MCF 10A (cell line): ENCODE measurements at regions not wholly inside any gene's neighbourhood (a gene's known extent, or its start where the extent isn't known, plus 50 kb on each side); places are given as distances from the start of the nearest gene placed in this dataset.

Experiments used
- BruUV-seq: library from RNA; stranded (reverse); fragments of 400-500 nt; replicated peaks from 2 replicates; lab custom pipeline; 2021; lab: Mats Ljungman, UMichigan
- CTCF ChIA-PET: fragments of 300-600 bp; sonication (Branson Sonifier 250); formaldehyde crosslinking; extraction: SDS; loops from one replicate; lab custom pipeline; 2021; ENCODE audit warnings: antibody characterized with exemption, inconsistent platforms; lab: Yijun Ruan, JAX
- POLR2A ChIA-PET: fragments of 300-600, 350-650 bp; sonication (Branson Sonifier 250); formaldehyde crosslinking; extraction: SDS; loops from one replicate; lab custom pipeline; 2020; ENCODE audit warnings: antibody characterized with exemption, inconsistent platforms; lab: Yijun Ruan, JAX
- DNase-seq: peaks from one replicate; pipeline ENCODE4 v3.0.0-alpha.2; 2018; ENCODE audit not compliant: unreplicated experiment
- H3K27ac Mint-ChIP-seq: one replicate; pipeline ENCODE4 v1.8.0; 2022; ENCODE audit warnings: mild to moderate bottlenecking, low read depth, mixed read lengths; ENCODE audit not compliant: unreplicated experiment
- H3K27me3 Mint-ChIP-seq: one replicate; pipeline ENCODE4 v1.8.0; 2022; ENCODE audit warnings: mixed read lengths; ENCODE audit not compliant: insufficient read depth, unreplicated experiment
- H3K36me3 Mint-ChIP-seq: one replicate; pipeline ENCODE4 v1.8.0; 2022; ENCODE audit warnings: mild to moderate bottlenecking, moderate library complexity, mixed read lengths; ENCODE audit not compliant: insufficient read depth, unreplicated experiment
- H3K4me1 Mint-ChIP-seq: one replicate; pipeline ENCODE4 v1.8.0; 2022; ENCODE audit warnings: mixed read lengths; ENCODE audit not compliant: insufficient read depth, unreplicated experiment
- H3K4me3 Mint-ChIP-seq: one replicate; pipeline ENCODE4 v1.8.0; 2022; ENCODE audit warnings: mild to moderate bottlenecking, moderate library complexity, mixed read lengths; ENCODE audit not compliant: unreplicated experiment
- H3K9me3 Mint-ChIP-seq: one replicate; pipeline ENCODE4 v1.8.0; 2022; ENCODE audit warnings: mixed read lengths; ENCODE audit not compliant: unreplicated experiment
- intact Hi-C: fragments of 100-400 bp; cut with micrococcal nuclease; formaldehyde crosslinking; loops from 2 replicates; pipeline ENCODE4 v1.14.1; 2022
- TF ChIP-seq, protein P1 (sequence below): fragments of 200-600 bp; IDR thresholded peaks from one replicate; pipeline ENCODE4 v1.8.0; 2022; ENCODE audit warnings: antibody characterized with exemption, mild to moderate bottlenecking; ENCODE audit not compliant: unreplicated experiment

DNA sequence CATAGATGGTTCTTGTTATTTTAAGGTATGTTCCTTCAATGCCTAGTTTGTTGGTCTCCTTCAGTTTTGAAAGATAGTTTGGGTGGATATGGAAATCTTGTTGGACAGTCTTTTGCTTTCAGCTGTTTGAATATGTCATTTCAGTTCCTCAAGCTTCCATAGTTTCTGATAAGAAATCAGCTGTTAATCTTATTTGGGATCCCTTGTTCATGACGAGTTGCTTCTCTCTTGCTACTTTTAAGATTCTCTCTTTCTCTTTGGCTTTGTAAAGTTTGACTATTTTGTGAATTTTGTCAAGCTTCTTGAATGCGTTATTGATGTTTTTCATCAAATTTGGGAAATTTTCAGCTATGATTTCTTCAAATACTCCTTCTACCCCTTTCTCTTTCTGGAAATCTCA lies 129.5 kb downstream of the GNL3L start:
- DNase-seq, result no peak
- ChIA-PET CTCF (interaction anchor here (0.7 to 0.9 kb wide), 2 partner anchors 20 to 232 kb away, joined by 4 to 5 read pairs; no protein-coding TSS in a partner anchor), POLR2A (no interaction called here)
- TF ChIP-seq, protein P1, sequence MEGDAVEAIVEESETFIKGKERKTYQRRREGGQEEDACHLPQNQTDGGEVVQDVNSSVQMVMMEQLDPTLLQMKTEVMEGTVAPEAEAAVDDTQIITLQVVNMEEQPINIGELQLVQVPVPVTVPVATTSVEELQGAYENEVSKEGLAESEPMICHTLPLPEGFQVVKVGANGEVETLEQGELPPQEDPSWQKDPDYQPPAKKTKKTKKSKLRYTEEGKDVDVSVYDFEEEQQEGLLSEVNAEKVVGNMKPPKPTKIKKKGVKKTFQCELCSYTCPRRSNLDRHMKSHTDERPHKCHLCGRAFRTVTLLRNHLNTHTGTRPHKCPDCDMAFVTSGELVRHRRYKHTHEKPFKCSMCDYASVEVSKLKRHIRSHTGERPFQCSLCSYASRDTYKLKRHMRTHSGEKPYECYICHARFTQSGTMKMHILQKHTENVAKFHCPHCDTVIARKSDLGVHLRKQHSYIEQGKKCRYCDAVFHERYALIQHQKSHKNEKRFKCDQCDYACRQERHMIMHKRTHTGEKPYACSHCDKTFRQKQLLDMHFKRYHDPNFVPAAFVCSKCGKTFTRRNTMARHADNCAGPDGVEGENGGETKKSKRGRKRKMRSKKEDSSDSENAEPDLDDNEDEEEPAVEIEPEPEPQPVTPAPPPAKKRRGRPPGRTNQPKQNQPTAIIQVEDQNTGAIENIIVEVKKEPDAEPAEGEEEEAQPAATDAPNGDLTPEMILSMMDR, result no peak
- Mint-ChIP-seq H3K27ac (no peak overlapping the region), H3K27me3 (peaks cover 17% of the 10 kb centered on the region), H3K4me3 (no peak overlapping the region), H3K9me3 (peaks cover 7% of the 10 kb centered on the region), H3K36me3 (no peaks in the 10 kb centered on the region), H3K4me1 (no peaks in the 10 kb centered on the region)
- intact Hi-C loops, result no loop called here
- no TSS peak for BruUV-seq

DNA sequence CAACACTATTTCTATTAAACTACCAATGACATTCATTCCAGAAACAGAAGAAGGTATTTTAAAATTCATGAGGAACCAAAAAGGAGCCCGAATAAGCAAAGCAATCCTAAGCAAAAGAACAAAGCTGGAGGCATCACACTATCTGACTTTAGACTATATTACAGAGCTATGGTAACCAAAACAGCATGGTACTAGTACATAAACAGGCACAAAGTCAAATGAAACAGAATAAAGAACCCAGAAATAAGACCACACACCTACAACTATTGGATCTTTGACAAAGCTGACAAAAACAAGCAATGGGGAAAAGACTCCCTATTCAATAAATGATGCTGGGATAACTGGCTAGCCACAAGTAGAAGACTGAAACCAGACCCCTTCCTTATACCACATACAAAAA lies 122.3 kb downstream of the ITIH6 start:
- TF ChIP-seq, protein P1, result no peak
- Mint-ChIP-seq H3K4me3 (no peak overlapping the region), H3K36me3 (peaks cover 6% of the 10 kb centered on the region), H3K4me1 (no peaks in the 10 kb centered on the region), H3K27ac (no peak overlapping the region), H3K9me3 (peaks cover 30% of the 10 kb centered on the region), H3K27me3 (no peaks in the 10 kb centered on the region)
- POLR2A ChIA-PET, result no interaction called here
- DNase-seq, result no peak
- intact Hi-C loops, result no loop called here
- CTCF ChIA-PET, result no interaction called here
- BruUV-seq, result no TSS peak

DNA sequence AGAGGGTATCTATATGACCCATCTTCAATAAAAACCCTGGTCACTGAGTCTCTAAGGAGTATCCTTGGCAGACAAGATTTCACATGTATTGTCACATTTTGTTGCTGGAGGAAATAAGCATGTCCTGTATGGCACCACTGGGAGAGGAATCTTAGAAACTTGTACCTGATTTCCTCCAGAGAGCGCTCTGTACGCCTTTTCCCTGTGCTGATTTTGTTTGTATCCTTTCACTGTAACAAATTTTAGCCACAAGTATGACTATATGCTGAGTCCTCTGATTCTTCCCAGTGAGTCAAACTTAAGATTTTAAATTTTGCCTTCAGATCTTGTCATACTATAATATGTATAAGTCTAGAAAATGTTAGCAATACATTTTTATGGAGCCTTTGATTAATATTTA lies 102.8 kb downstream of the ITIH6 start:
- ChIA-PET POLR2A (interaction anchor here (0.7 kb wide), 1 partner anchor 86 kb away, joined by 6 read pairs; no protein-coding TSS in a partner anchor), CTCF (interaction anchor here (0.6 kb wide), 1 partner anchor 45 kb away, joined by 5 read pairs; no protein-coding TSS in a partner anchor)
- TF ChIP-seq, protein P1, result no peak
- no peak for DNase-seq
- Mint-ChIP-seq H3K4me3 (no peak overlapping the region), H3K36me3 (no peaks in the 10 kb centered on the region), H3K27me3 (peaks cover 15% of the 10 kb centered on the region), H3K27ac (no peak overlapping the region), H3K9me3 (peaks cover 4% of the 10 kb centered on the region), H3K4me1 (no peaks in the 10 kb centered on the region)
- BruUV-seq, result no TSS peak
- intact Hi-C loops, result loop anchor here (1.0 kb wide), 1 partner anchor 362 kb away; no protein-coding TSS in a partner anchor

DNA sequence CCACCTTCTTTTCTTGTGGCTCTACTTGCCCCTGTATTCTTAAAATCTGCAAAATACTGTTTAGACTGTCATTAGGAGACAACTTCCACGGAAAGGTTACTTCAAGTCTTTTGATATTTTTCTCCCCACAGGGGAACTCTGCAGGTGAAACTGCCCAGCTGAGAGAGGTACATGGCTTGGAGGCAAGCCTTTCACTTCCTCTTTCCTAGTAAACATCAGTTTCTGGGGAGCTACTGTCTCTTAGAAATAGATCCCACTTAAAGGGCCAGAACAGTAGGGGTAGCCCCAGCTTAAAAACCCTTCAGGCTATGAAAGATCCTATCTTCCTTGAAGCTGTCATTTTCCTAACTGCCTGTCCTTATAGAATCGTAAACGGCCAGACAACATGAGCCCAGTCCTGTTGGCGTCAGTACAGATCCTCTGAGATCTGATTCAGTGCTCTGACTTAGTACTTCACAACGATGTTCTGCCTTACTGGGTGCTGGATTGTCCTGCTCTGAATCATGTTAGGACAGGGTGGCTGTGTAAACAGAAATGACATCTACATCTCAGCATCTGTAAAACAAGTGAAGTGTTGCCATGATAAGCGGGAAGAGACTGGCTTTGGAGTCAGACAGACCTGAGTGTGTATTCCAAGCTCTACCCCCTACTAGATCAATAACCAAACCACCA lies 102.1 kb downstream of the ITIH6 start:
- TF ChIP-seq, protein P1, result no peak
- no peaks in the 10 kb centered on the region for H3K4me1 Mint-ChIP-seq
- no peak overlapping the region for H3K4me3 Mint-ChIP-seq
- intact Hi-C loops, result loop anchor here (1.0 kb wide), 1 partner anchor 361 kb away; no protein-coding TSS in a partner anchor
- H3K27ac Mint-ChIP-seq, result no peak overlapping the region
- peaks cover 16% of the 10 kb centered on the region for H3K27me3 Mint-ChIP-seq
- H3K9me3 Mint-ChIP-seq, result no peaks in the 10 kb centered on the region
- ChIA-PET POLR2A (no interaction called here), CTCF (no interaction called here)
- no peaks in the 10 kb centered on the region for H3K36me3 Mint-ChIP-seq
- DNase-seq, result no peak
- BruUV-seq, result no TSS peak
